IMR-90 (cell line): ENCODE measurements at regions not wholly inside any gene's neighbourhood (a gene's known extent, or its start where the extent isn't known, plus 50 kb on each side); places are given as distances from the start of the nearest gene placed in this dataset.

Experiments
- ATAC-seq: fragments of 200-7000 bp; cut with Tn5 transposase; 2 replicates; pipeline ENCODE4 v1.9.1; 2020; ENCODE audit warnings: low read depth, mild to moderate bottlenecking, moderate library complexity
- BruUV-seq: library from RNA; stranded (reverse); fragments of 400-500 nt; replicated peaks from 2 replicates; lab custom pipeline; 2021; lab: Mats Ljungman, UMichigan
- CTCF ChIA-PET: fragments of 300-600 bp; formaldehyde crosslinking; extraction: SDS; loops from one replicate; lab custom pipeline; 2021; ENCODE audit warnings: antibody characterized with exemption; lab: Yijun Ruan, JAX
- POLR2A ChIA-PET: fragments of 300-600 bp; sonication (Branson Sonifier 250); formaldehyde crosslinking; loops from one replicate; lab custom pipeline; 2022; ENCODE audit warnings: antibody characterized with exemption; ENCODE audit not compliant: unreplicated experiment; lab: Charles Lee
- DNase-seq: peaks from one replicate; pipeline ENCODE4 v3.0.0; 2013
- H2AFZ ChIP-seq: replicated peaks from 2 replicates; pipeline ENCODE3; 2013; ENCODE audit warnings: low read length, mild to moderate bottlenecking; ENCODE audit not compliant: poor library complexity
- H2AK5ac ChIP-seq: 2 replicates; pipeline ENCODE4 v1.6.1; 2013; ENCODE audit warnings: low read depth, low read length, inconsistent platforms
- H2AK9ac ChIP-seq: replicated peaks from 2 replicates; pipeline ENCODE3; 2013; ENCODE audit warnings: mild to moderate bottlenecking, low read depth, low read length, moderate library complexity; ENCODE audit not compliant: poor library complexity
- H2BK120ac ChIP-seq: 2 replicates; pipeline ENCODE4 v1.6.1; 2013; ENCODE audit warnings: low read depth, low read length, inconsistent platforms
- H2BK15ac ChIP-seq: 3 replicates; pipeline ENCODE4 v1.6.1; 2013; ENCODE audit warnings: low read depth, low read length, inconsistent platforms
- H2BK20ac ChIP-seq: 2 replicates; pipeline ENCODE4 v1.6.1; 2013; ENCODE audit warnings: low read depth, mild to moderate bottlenecking, inconsistent platforms, low read length, moderate library complexity
- H2BK5ac ChIP-seq: 2 replicates; pipeline ENCODE4 v1.6.1; 2013; ENCODE audit warnings: mild to moderate bottlenecking, low read depth, low read length, inconsistent platforms; ENCODE audit not compliant: poor library complexity, severe bottlenecking
- H3K14ac ChIP-seq: replicated peaks from 2 replicates; pipeline ENCODE4 v1.6.1; 2013; ENCODE audit warnings: low read depth, low read length, inconsistent platforms
- H3K18ac ChIP-seq: 2 replicates; pipeline ENCODE4 v1.6.1; 2013; ENCODE audit warnings: low read depth, low read length, control low read depth
- H3K23ac ChIP-seq: 2 replicates; pipeline ENCODE4 v1.6.1; 2013; ENCODE audit warnings: low read depth, low read length, inconsistent platforms
- H3K27ac ChIP-seq: 2 replicates; pipeline ENCODE4 v1.5.1; 2013; ENCODE audit warnings: mild to moderate bottlenecking, control low read depth, low read length; ENCODE audit not compliant: insufficient read depth
- H3K27me3 ChIP-seq: 2 replicates; pipeline ENCODE4 v1.6.1; 2013; ENCODE audit warnings: low read length; ENCODE audit not compliant: control insufficient read depth, insufficient read depth
- H3K36me3 ChIP-seq: 2 replicates; pipeline ENCODE4 v1.6.1; 2013; ENCODE audit warnings: low read length, mixed read lengths; ENCODE audit not compliant: control insufficient read depth, insufficient read depth
- H3K4ac ChIP-seq: 2 replicates; pipeline ENCODE4 v1.6.1; 2013; ENCODE audit warnings: low read depth, low read length, inconsistent platforms
- H3K4me1 ChIP-seq: 2 replicates; pipeline ENCODE4 v1.6.1; 2013; ENCODE audit warnings: low read length, mixed read lengths; ENCODE audit not compliant: control insufficient read depth, insufficient read depth
- H3K4me2 ChIP-seq: 2 replicates; pipeline ENCODE4 v1.6.1; 2013; ENCODE audit warnings: low read depth, mild to moderate bottlenecking, control low read depth, low read length, moderate library complexity
- H3K4me3 ChIP-seq: 2 replicates; pipeline ENCODE4 v1.5.1; 2013; ENCODE audit warnings: low read depth, mild to moderate bottlenecking, control low read depth, low read length, moderate library complexity; ENCODE audit not compliant: insufficient read depth
- H3K56ac ChIP-seq: 2 replicates; pipeline ENCODE4 v1.6.1; 2013; ENCODE audit warnings: low read length, inconsistent platforms; ENCODE audit not compliant: insufficient read depth; ENCODE audit errors: extremely low read depth
- H3K79me1 ChIP-seq, 2 experiments: 2 replicates each; pipeline ENCODE4 v1.6.1; 2013; ENCODE audit warnings: low read length in 2 of 2, inconsistent platforms in 1 of 2, low read depth in 1 of 2
- H3K9ac ChIP-seq: 2 replicates; pipeline ENCODE4 v1.6.1; 2013; ENCODE audit warnings: low read depth, low read length, control low read depth
- H3K9me1 ChIP-seq: 2 replicates; pipeline ENCODE4 v1.6.1; 2013; ENCODE audit warnings: low read length, inconsistent platforms; ENCODE audit not compliant: insufficient read depth
- H3K9me3 ChIP-seq: 2 replicates; pipeline ENCODE4 v1.6.1; 2013; ENCODE audit warnings: low read length; ENCODE audit not compliant: control insufficient read depth, insufficient read depth
- H4K20me1 ChIP-seq: 2 replicates; pipeline ENCODE4 v1.6.1; 2013; ENCODE audit warnings: low read length, inconsistent platforms; ENCODE audit not compliant: insufficient read depth
- H4K5ac ChIP-seq: 2 replicates; pipeline ENCODE4 v1.6.1; 2013; ENCODE audit warnings: mild to moderate bottlenecking, low read depth, low read length, control low read depth
- H4K8ac ChIP-seq, 2 experiments: 2 replicates each; pipeline ENCODE4 v1.6.1; 2013; ENCODE audit warnings: low read depth in 2 of 2, low read length in 2 of 2, control low read depth in 1 of 2, inconsistent platforms in 1 of 2
- H4K91ac ChIP-seq: 2 replicates; pipeline ENCODE4 v1.6.1; 2013; ENCODE audit warnings: low read depth, low read length, inconsistent platforms; ENCODE audit not compliant: insufficient read depth
- CHD1 ChIP-seq: IDR thresholded peaks from 2 replicates; pipeline ENCODE4 v1.6.1; 2012; ENCODE audit warnings: low read depth, low read length, improper control_type of control experiment
- CTCF ChIP-seq: conservative IDR thresholded peaks from 2 replicates; pipeline ENCODE4 v1.5.1; 2012; ENCODE audit warnings: mild to moderate bottlenecking, low read depth, low read length, improper control_type of control experiment
- ELK1 ChIP-seq: fragments of 150-350 bp; IDR thresholded peaks from 2 replicates; pipeline ENCODE4 v1.6.1; 2016; ENCODE audit warnings: low read depth, mild to moderate bottlenecking, low read length, moderate library complexity, borderline replicate concordance
- FOS ChIP-seq: fragments of 150-350 bp; IDR thresholded peaks from 2 replicates; pipeline ENCODE4 v1.6.1; 2016; ENCODE audit warnings: low read depth, low read length
- MAZ ChIP-seq: IDR thresholded peaks from 2 replicates; pipeline ENCODE4 v1.6.1; 2012; ENCODE audit warnings: low read depth, mild to moderate bottlenecking, low read length, improper control_type of control experiment, moderate library complexity, borderline replicate concordance
- NFE2L2 ChIP-seq: fragments of 150-350 bp; IDR thresholded peaks from 2 replicates; pipeline ENCODE4 v1.6.1; 2016; ENCODE audit warnings: low read depth, mild to moderate bottlenecking, low read length
- RAD21 ChIP-seq: IDR thresholded peaks from 2 replicates; pipeline ENCODE4 v1.6.1; 2012; ENCODE audit warnings: low read length, improper control_type of control experiment
- RCOR1 ChIP-seq: IDR thresholded peaks from 2 replicates; pipeline ENCODE4 v1.6.1; 2012; ENCODE audit warnings: mild to moderate bottlenecking, low read length, improper control_type of control experiment; ENCODE audit not compliant: insufficient replicate concordance
- RFX5 ChIP-seq: IDR thresholded peaks from 2 replicates; pipeline ENCODE4 v1.8.0; 2012; ENCODE audit warnings: low read depth, mild to moderate bottlenecking, low read length, moderate library complexity
- SMC3 ChIP-seq: fragments of 150-350 bp; IDR thresholded peaks from 2 replicates; pipeline ENCODE4 v1.6.1; 2016; ENCODE audit warnings: low read depth, mild to moderate bottlenecking, antibody characterized with exemption, low read length, moderate library complexity
- USF2 ChIP-seq: fragments of 150-350 bp; IDR thresholded peaks from 2 replicates; pipeline ENCODE4 v1.6.1; 2017; ENCODE audit warnings: mild to moderate bottlenecking, antibody characterized with exemption, low read length, low read depth
- WGBS, 2 experiments: methylation state at CpG; one replicate each; pipeline versions ENCODE4 v1.1.5 to v1.1.7; 2013; ENCODE audit warnings: missing lambda C conversion rate in 2 of 2; ENCODE audit not compliant: insufficient read length in 1 of 2; ENCODE audit errors: extremely low coverage in 2 of 2; 5-methylcytosine and 5-hydroxymethylcytosine counted together
- dilution Hi-C: fragments of 300-500 bp; cut with HindIII; formaldehyde crosslinking; loops from one replicate; pipeline ENCODE4 v1.14.3; 2018; ENCODE audit warnings: low sequenced_read_pairs; ENCODE audit not compliant: unreplicated experiment
- in situ Hi-C: fragments of 300-500 bp; cut with MboI; formaldehyde crosslinking; loops from 3 replicates; pipeline ENCODE4 v1.14.3; 2019; ENCODE audit warnings: low sequenced_read_pairs, inconsistent platforms, mixed read lengths
- intact Hi-C: fragments of 100-400 bp; cut with micrococcal nuclease; formaldehyde crosslinking; loops from 2 replicates; pipeline ENCODE4 v1.10.0; 2022

- Histone ChIP-seq H3K27ac (no peak overlapping the region), H2AK9ac (no peak overlapping the region), H2BK120ac (no peak overlapping the region), H3K9me3 (no peaks in the 10 kb centered on the region), H3K14ac (no peak overlapping the region; the same call in 1 of the 2 replicates), H3K23ac (no peak overlapping the region), H2BK15ac (no peak overlapping the region), H3K4me3 (no peak overlapping the region), H4K5ac (no peak overlapping the region), H2AFZ (no peak overlapping the region), H3K56ac (no peak overlapping the region), H3K27me3 (no peaks in the 10 kb centered on the region), H4K8ac (no peak overlapping the region), H3K4me1 (no peaks in the 10 kb centered on the region), H3K36me3 (no peaks in the 10 kb centered on the region), H3K79me1 (no peaks in the 10 kb centered on the region), H2BK20ac (no peak overlapping the region), H2AK5ac (no peak overlapping the region), H4K91ac (no peak overlapping the region), H3K18ac (no peak overlapping the region), H3K9me1 (no peaks in the 10 kb centered on the region), H3K9ac (no peak overlapping the region), H2BK5ac (no peak overlapping the region), H4K20me1 (no peaks in the 10 kb centered on the region), H3K4ac (no peak overlapping the region), H3K4me2 (no peak overlapping the region)
- POLR2A ChIA-PET = no interaction called here
- dilution Hi-C loops = no loop called here
- CTCF ChIA-PET = no interaction called here
- intact Hi-C loops = no loop called here
- no peak for ATAC-seq
- no TSS peak for BruUV-seq
- TF ChIP-seq CHD1 = no peak
- TF ChIP-seq USF2 = no peak
- no peak for TF ChIP-seq MAZ
- no peak for TF ChIP-seq NFE2L2
- TF ChIP-seq FOS = no peak
- no peak for TF ChIP-seq RCOR1
- TF ChIP-seq ELK1 = no peak
- no peak for TF ChIP-seq CTCF
- TF ChIP-seq SMC3 = no peak
- no peak for TF ChIP-seq RFX5
- no peak for TF ChIP-seq RAD21
- no peak for DNase-seq
- in situ Hi-C loops = no loop called here
- no CpG with 5 or more reads among the region's 1 CpG for WGBS, 2 experiments
These were observed 54.5 kb upstream of the IKZF2 start for GRCh38 chr2:213205944-213206343.
